ENCODE measurements at regions not wholly inside any gene's neighbourhood (a gene's known extent, or its start where the extent isn't known, plus 50 kb on each side); places are given as distances from the start of the nearest gene placed in this dataset.
"Not testable (repeated sequence)": the region's sequence is repeated elsewhere in the genome, so short reads cannot be mapped to it uniquely, and the experiment has no call there.

- no peak overlapping the region for H3K27ac ChIP-seq
- intact Hi-C loops (cut with DNase I): no loop called here
- ATAC-seq (no peak), DNase-seq (no peak)
- H3K27me3 ChIP-seq: no peaks in the 10 kb centered on the region
- no peaks in the 10 kb centered on the region for H3K36me3 ChIP-seq
- no peaks in the 10 kb centered on the region for H3K9me3 ChIP-seq
- no peak for TF ChIP-seq CTCF (IDR thresholded peaks at IDR 0.05)
- H3K4me1 ChIP-seq: no peaks in the 10 kb centered on the region
- no peak overlapping the region for H3K4me3 ChIP-seq
These were observed 196.4 kb upstream of the KIF2B start for GRCh38 chr17:53626286-53626685.

GRCh38 chr17:53619025-53619424, 203.7 kb upstream of the KIF2B start:
- no peaks in the 10 kb centered on the region for H3K9me3 ChIP-seq
- DNase-seq (no peak), ATAC-seq (no peak)
- no peak overlapping the region for H3K4me3 ChIP-seq
- no peaks in the 10 kb centered on the region for H3K36me3 ChIP-seq
- no peak for TF ChIP-seq CTCF (IDR thresholded peaks at IDR 0.05)
- no peaks in the 10 kb centered on the region for H3K4me1 ChIP-seq
- intact Hi-C loops (cut with DNase I): no loop called here
- H3K27ac ChIP-seq: no peak overlapping the region
- H3K27me3 ChIP-seq: no peaks in the 10 kb centered on the region

- H3K36me3 ChIP-seq; H3K9me3 ChIP-seq; H3K4me1 ChIP-seq; H3K27ac ChIP-seq; DNase-seq; H3K4me3 ChIP-seq; intact Hi-C loops (cut with DNase I); H3K27me3 ChIP-seq; ATAC-seq: not testable (repeated sequence)
These were observed 214.5 kb upstream of the KIF2B start for GRCh38 chr17:53608208-53608607.

- ATAC-seq (no peak), DNase-seq (no peak)
- H3K27ac ChIP-seq: no peak overlapping the region
- no peaks in the 10 kb centered on the region for H3K27me3 ChIP-seq
- H3K4me1 ChIP-seq: no peaks in the 10 kb centered on the region
- H3K4me3 ChIP-seq: no peak overlapping the region
- intact Hi-C loops (cut with DNase I): no loop called here
- peaks cover 0 to 7% of the 10 kb centered on the region in 2 donors for H3K9me3 ChIP-seq
- TF ChIP-seq CTCF (IDR thresholded peaks at IDR 0.05): no peak
- H3K36me3 ChIP-seq: no peaks in the 10 kb centered on the region
These were observed 215.3 kb upstream of the KIF2B start for GRCh38 chr17:53607475-53607874.

- Histone ChIP-seq H3K4me3 (no peak overlapping the region), H3K4me1 (no peaks in the 10 kb centered on the region), H3K36me3 (no peaks in the 10 kb centered on the region), H3K27ac (no peak overlapping the region), H3K9me3 (no peaks in the 10 kb centered on the region), H3K27me3 (no peaks in the 10 kb centered on the region)
- intact Hi-C loops (cut with DNase I): no loop called here
- DNase-seq (no peak), ATAC-seq (no peak)
- TF ChIP-seq CTCF (IDR thresholded peaks at IDR 0.05): no peak
These were observed 234.4 kb upstream of the KIF2B start for GRCh38 chr17:53588317-53588716.

- Histone ChIP-seq H3K27me3 (no peaks in the 10 kb centered on the region), H3K36me3 (no peaks in the 10 kb centered on the region), H3K27ac (no peak overlapping the region), H3K9me3 (no peaks in the 10 kb centered on the region), H3K4me3 (no peak overlapping the region), H3K4me1 (no peaks in the 10 kb centered on the region)
- intact Hi-C loops (cut with DNase I): no loop called here
- TF ChIP-seq CTCF (IDR thresholded peaks at IDR 0.05): no peak
- no peak for DNase-seq
- ATAC-seq: no peak
These were observed 248.7 kb upstream of the KIF2B start for GRCh38 chr17:53574038-53574437.

Data from left lung (tissue), 4 donors.